DND-41 (cell line): ENCODE measurements at regions not wholly inside any gene's neighbourhood (a gene's known extent, or its start where the extent isn't known, plus 50 kb on each side); places are given as distances from the start of the nearest gene placed in this dataset.
A peak's percentile ranks its signal among the peaks of the same experiment; 100 is the strongest.

Experiments used
- ATAC-seq: fragments of 200-7000 bp; cut with Tn5 transposase; 3 replicates; pipeline ENCODE4 v1.9.1; 2021; ENCODE audit warnings: low read depth; ENCODE audit not compliant: insufficient read depth
- DNase-seq: peaks from one replicate; pipeline ENCODE4 v3.0.0-alpha.2; 2020
- H2AFZ ChIP-seq: 2 replicates; pipeline ENCODE4 v1.6.0; 2012; ENCODE audit warnings: low read depth, low read length
- H3K27ac ChIP-seq: 2 replicates; pipeline ENCODE4 v1.5.1; 2012; ENCODE audit warnings: low read length, inconsistent platforms
- H3K27me3 ChIP-seq: fragments of 200-600 bp; sonication (generic); 2 replicates; pipeline ENCODE4 v1.6.0; 2012; ENCODE audit warnings: low read length, mild to moderate bottlenecking, inconsistent platforms; ENCODE audit not compliant: insufficient read depth, poor library complexity
- H3K36me3 ChIP-seq: 2 replicates; pipeline ENCODE4 v1.5.1; 2012; ENCODE audit warnings: low read length, inconsistent platforms; ENCODE audit not compliant: insufficient read depth
- H3K4me1 ChIP-seq: 2 replicates; pipeline ENCODE4 v1.5.1; 2012; ENCODE audit warnings: mild to moderate bottlenecking, low read length; ENCODE audit not compliant: insufficient read depth
- H3K4me2 ChIP-seq: 2 replicates; pipeline ENCODE4 v1.6.0; 2012; ENCODE audit warnings: mild to moderate bottlenecking, moderate library complexity, low read length, inconsistent platforms; ENCODE audit not compliant: insufficient read depth
- H3K4me3 ChIP-seq, 2 experiments: fragments of 200-600 bp in 1 of 2; shearing (Covaris generic) in 1 of 2; 2 replicates each; pipeline ENCODE4 v1.5.1; 2012 to 2016; ENCODE audit warnings: inconsistent platforms in 2 of 2, low read length in 2 of 2, mild to moderate bottlenecking in 2 of 2, low read depth in 1 of 2, moderate library complexity in 1 of 2
- H3K79me2 ChIP-seq: 2 replicates; pipeline ENCODE4 v1.6.0; 2012; ENCODE audit warnings: low read length, inconsistent platforms; ENCODE audit not compliant: insufficient read depth
- H3K9ac ChIP-seq: 2 replicates; pipeline ENCODE4 v1.6.0; 2012; ENCODE audit warnings: low read depth, mild to moderate bottlenecking, inconsistent platforms, low read length, moderate library complexity
- H3K9me3 ChIP-seq: 2 replicates; pipeline ENCODE4 v1.5.1; 2012; ENCODE audit warnings: low read length, moderate library complexity, mild to moderate bottlenecking, inconsistent platforms; ENCODE audit not compliant: insufficient read depth, severe bottlenecking
- H4K20me1 ChIP-seq: 2 replicates; pipeline ENCODE4 v1.6.0; 2012; ENCODE audit warnings: low read length; ENCODE audit not compliant: insufficient read depth
- EZH2 ChIP-seq: IDR thresholded peaks from 3 replicates; pipeline ENCODE4 v1.6.1; 2012; ENCODE audit warnings: borderline replicate concordance, low read depth, mild to moderate bottlenecking, moderate library complexity, low read length, inconsistent platforms; ENCODE audit not compliant: severe bottlenecking
- TF ChIP-seq, protein P1 (sequence below): IDR thresholded peaks from 2 replicates; pipeline ENCODE4 v1.5.1; 2012; ENCODE audit warnings: borderline replicate concordance, low read length, moderate library complexity, mild to moderate bottlenecking; ENCODE audit not compliant: poor library complexity, severe bottlenecking; ENCODE audit errors: extremely low read depth

DNA sequence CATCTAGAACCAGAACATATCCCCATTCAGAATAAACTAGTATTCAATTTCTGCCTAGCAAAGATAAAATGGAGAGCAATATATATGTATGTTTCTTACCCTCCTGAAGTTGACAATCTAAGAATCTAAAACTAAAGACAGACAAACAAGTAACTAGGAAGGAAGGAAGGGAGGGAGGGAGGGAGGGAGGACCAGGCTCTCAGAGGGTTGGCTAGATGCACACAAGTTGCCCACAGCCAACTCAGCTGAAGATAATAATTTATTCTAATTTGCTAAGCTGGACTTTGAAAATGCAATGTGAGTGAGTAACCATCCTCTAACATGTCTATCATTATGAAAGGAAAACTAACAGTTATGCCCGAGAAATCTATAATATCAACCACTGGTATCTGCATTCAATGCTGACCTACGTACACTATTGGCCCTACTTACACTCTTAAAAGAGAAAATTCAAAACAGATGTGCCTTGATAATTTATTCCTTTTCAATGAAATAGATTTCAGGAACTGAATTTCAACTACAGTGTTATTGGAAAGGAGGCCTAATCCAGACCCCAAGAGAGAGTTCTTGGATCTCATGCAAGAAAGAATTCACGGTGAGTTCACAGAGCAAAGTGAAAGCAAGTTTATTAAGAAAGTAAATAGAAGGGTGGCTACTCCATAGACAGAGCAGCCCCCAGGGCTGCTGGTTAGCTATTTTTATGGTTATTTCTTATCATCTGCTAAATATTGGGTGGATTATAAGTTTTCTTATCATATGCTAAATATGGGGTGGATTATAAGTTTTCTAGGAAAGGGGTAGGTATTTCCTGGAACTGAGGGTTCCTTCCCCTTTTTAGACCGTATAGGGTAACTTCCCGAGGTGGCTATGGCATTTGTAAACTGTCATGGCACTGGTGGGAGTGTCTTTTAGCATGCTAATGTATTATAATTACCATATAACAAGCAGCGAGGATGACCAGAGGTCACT, 288.5 kb upstream of the SLC39A10 start:
- peak; percentile 53; the same call in 2 of the 3 replicates for ATAC-seq

DNA sequence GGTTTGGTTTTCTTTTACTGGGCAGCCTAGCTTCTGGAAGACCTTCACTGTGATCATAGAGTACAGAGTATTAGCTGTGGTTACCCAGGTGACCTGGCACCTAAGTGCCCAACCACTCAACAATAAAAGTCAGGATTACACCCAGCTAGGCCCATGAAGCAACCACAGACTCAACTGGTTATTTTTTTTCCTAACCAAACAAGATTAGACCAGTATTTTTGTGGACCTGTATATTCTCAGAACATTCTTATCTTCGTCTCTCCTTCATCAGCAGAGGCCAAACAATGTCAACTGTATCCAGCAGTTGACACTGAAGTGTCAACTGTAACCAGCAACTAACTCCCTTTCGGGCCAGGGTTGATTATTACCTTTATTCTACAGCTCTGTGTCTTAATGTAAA, 289.2 kb upstream of the SLC39A10 start:
- Histone ChIP-seq H3K4me3 (no peak overlapping the region), H4K20me1 (no peaks in the 10 kb centered on the region), H3K27ac (peak overlapping the region; percentile 13; the same call in 1 of the 2 replicates), H3K36me3 (no peaks in the 10 kb centered on the region), H3K27me3 (no peaks in the 10 kb centered on the region), H3K9ac (no peak overlapping the region), H3K79me2 (no peaks in the 10 kb centered on the region), H3K4me1 (peaks cover 15% of the 10 kb centered on the region; the same call in 1 of the 2 replicates), H3K9me3 (no peaks in the 10 kb centered on the region), H2AFZ (no peak overlapping the region), H3K4me2 (no peak overlapping the region)
- no peak for ATAC-seq
- no peak for DNase-seq
- TF ChIP-seq EZH2 = no peak
- TF ChIP-seq, protein P1, sequence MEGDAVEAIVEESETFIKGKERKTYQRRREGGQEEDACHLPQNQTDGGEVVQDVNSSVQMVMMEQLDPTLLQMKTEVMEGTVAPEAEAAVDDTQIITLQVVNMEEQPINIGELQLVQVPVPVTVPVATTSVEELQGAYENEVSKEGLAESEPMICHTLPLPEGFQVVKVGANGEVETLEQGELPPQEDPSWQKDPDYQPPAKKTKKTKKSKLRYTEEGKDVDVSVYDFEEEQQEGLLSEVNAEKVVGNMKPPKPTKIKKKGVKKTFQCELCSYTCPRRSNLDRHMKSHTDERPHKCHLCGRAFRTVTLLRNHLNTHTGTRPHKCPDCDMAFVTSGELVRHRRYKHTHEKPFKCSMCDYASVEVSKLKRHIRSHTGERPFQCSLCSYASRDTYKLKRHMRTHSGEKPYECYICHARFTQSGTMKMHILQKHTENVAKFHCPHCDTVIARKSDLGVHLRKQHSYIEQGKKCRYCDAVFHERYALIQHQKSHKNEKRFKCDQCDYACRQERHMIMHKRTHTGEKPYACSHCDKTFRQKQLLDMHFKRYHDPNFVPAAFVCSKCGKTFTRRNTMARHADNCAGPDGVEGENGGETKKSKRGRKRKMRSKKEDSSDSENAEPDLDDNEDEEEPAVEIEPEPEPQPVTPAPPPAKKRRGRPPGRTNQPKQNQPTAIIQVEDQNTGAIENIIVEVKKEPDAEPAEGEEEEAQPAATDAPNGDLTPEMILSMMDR = no peak

More for the DNA sequence above, 288.5 kb upstream of the SLC39A10 start:
- Histone ChIP-seq H4K20me1 (no peaks in the 10 kb centered on the region), H3K9me3 (no peaks in the 10 kb centered on the region), H3K4me3 (no peak overlapping the region), H3K4me1 (peaks cover 15% of the 10 kb centered on the region; the same call in 1 of the 2 replicates), H3K9ac (no peak overlapping the region), H3K27me3 (no peaks in the 10 kb centered on the region), H3K79me2 (no peaks in the 10 kb centered on the region), H3K27ac (peak overlapping the region; percentile 13; the same call in 1 of the 2 replicates), H2AFZ (peak overlapping the region; percentile 43), H3K36me3 (no peaks in the 10 kb centered on the region), H3K4me2 (no peak overlapping the region)
- TF ChIP-seq, protein P1 = no peak
- no peak for TF ChIP-seq EZH2
- DNase-seq = no peak

DNA sequence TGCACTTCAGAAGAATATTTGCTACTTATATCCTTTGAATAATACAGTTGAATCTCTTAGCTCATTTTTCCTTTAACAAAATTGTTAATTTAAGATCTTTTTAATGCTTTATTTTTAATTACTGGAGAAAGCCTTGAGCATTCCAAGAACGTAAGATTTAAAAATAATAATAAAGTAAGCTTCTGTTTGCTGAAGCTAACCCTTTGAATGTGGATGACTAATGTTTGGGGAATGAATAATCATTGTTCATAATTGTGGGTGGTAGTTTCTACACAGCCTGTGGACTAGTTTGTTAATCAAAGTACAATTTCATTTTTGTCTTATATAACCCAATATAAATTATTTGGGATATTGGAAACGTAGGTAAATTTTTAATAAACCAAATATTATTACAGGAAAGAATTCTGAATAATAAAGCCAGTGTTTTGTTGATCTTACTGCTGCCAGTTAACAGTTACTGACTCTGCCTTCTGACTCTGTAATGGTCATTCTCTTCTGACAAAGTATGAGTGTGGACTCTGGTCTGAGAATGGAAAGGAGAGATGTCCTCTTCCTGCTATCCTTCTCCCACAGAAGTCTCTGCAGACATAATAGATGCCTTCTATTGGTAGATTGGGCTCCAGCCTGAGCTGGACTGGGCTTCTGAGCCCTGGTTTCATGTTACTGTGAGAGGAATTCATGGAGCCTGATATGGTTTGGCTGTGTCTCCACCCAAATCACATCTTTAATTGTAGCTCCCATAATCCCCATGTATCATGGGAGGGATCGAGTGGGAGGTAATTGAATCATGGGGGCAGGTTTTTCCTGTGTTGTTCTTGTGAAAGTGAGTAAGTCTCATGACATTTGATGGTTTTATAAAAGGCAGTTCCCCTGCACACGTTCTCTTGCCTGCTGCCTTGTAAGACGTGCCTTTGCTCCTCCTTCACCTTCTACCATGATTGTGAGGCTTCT, 292.7 kb upstream of the SLC39A10 start:
- H3K9ac ChIP-seq = no peak overlapping the region
- DNase-seq = no peak
- H3K9me3 ChIP-seq = no peaks in the 10 kb centered on the region
- no peaks in the 10 kb centered on the region for H3K36me3 ChIP-seq
- H3K4me2 ChIP-seq = no peak overlapping the region
- H3K27me3 ChIP-seq = no peaks in the 10 kb centered on the region
- H3K4me1 ChIP-seq = peaks cover 15% of the 10 kb centered on the region; the same call in 1 of the 2 replicates
- ATAC-seq = no peak
- H3K79me2 ChIP-seq = no peaks in the 10 kb centered on the region
- H4K20me1 ChIP-seq = no peaks in the 10 kb centered on the region
- no peak overlapping the region for H3K27ac ChIP-seq
- no peak overlapping the region for H2AFZ ChIP-seq
- H3K4me3 ChIP-seq = no peak overlapping the region
- TF ChIP-seq, protein P1 = no peak
- no peak for TF ChIP-seq EZH2
